ENCODE measurements at regions not wholly inside any gene's neighbourhood (a gene's known extent, or its start where the extent isn't known, plus 50 kb on each side); places are given as distances from the start of the nearest gene placed in this dataset.

GRCh38 chr1:91160363-91161075 lies 138.7 kb upstream of the ZNF644 start:
- no peak for DNase-seq (ENCODE audit: low spot score)
- in situ Hi-C loops (cut with HindIII; ENCODE audit: low sequenced_read_pairs), result no loop called here

GRCh38 chr1:91153341-91153740 lies 131.5 kb upstream of the ZNF644 start:
- in situ Hi-C loops (cut with HindIII; ENCODE audit: low sequenced_read_pairs), result no loop called here
- no peak for DNase-seq (ENCODE audit: low spot score)

- no peak for DNase-seq (ENCODE audit: low spot score)
- in situ Hi-C loops (cut with HindIII; ENCODE audit: low sequenced_read_pairs), result no loop called here
Observed at GRCh38 chr1:91152331-91152730, 130.5 kb upstream of the ZNF644 start.

- in situ Hi-C loops (cut with HindIII; ENCODE audit: low sequenced_read_pairs), result no loop called here
- DNase-seq (ENCODE audit: low spot score), result no peak
Observed at GRCh38 chr1:91151702-91152101, 129.9 kb upstream of the ZNF644 start.

- in situ Hi-C loops (cut with HindIII; ENCODE audit: low sequenced_read_pairs), result no loop called here
- no peak for DNase-seq (ENCODE audit: low spot score)
Observed at GRCh38 chr1:91148641-91149069, 126.8 kb upstream of the ZNF644 start.

- in situ Hi-C loops (cut with HindIII; ENCODE audit: low sequenced_read_pairs), result no loop called here
Observed at GRCh38 chr1:91141858-91142257, 120.0 kb upstream of the ZNF644 start.

GRCh38 chr1:91138959-91139358 lies 117.1 kb upstream of the ZNF644 start:
- no peak for DNase-seq (ENCODE audit: low spot score)
- in situ Hi-C loops (cut with HindIII; ENCODE audit: low sequenced_read_pairs), result no loop called here

More at GRCh38 chr1:91141858-91142257, 120.0 kb upstream of the ZNF644 start:
- DNase-seq (ENCODE audit: low spot score), result no peak

GRCh38 chr1:91137173-91137852 lies 115.5 kb upstream of the ZNF644 start:
- in situ Hi-C loops (cut with HindIII; ENCODE audit: low sequenced_read_pairs), result no loop called here
- DNase-seq (ENCODE audit: low spot score), result no peak

GRCh38 chr1:91135799-91136198 lies 114.0 kb upstream of the ZNF644 start:
- in situ Hi-C loops (cut with HindIII; ENCODE audit: low sequenced_read_pairs), result no loop called here
- DNase-seq (ENCODE audit: low spot score), result no peak

- DNase-seq (ENCODE audit: low spot score), result no peak
- in situ Hi-C loops (cut with HindIII; ENCODE audit: low sequenced_read_pairs), result no loop called here
Observed at GRCh38 chr1:91133248-91133647, 111.4 kb upstream of the ZNF644 start.

- no peak for DNase-seq (ENCODE audit: low spot score)
- in situ Hi-C loops (cut with HindIII; ENCODE audit: low sequenced_read_pairs), result no loop called here
Observed at GRCh38 chr1:91130256-91130985, 108.6 kb upstream of the ZNF644 start.

- no peak for DNase-seq (ENCODE audit: low spot score)
- in situ Hi-C loops (cut with HindIII; ENCODE audit: low sequenced_read_pairs), result no loop called here
Observed at GRCh38 chr1:91129458-91129857, 107.6 kb upstream of the ZNF644 start.

GRCh38 chr1:91129017-91129416 lies 107.2 kb upstream of the ZNF644 start:
- DNase-seq (ENCODE audit: low spot score), result no peak
- in situ Hi-C loops (cut with HindIII; ENCODE audit: low sequenced_read_pairs), result no loop called here

- DNase-seq (ENCODE audit: low spot score), result no peak
Observed at GRCh38 chr1:91124989-91125417, 103.2 kb upstream of the ZNF644 start.

GRCh38 chr1:91124290-91124985 lies 102.6 kb upstream of the ZNF644 start:
- in situ Hi-C loops (cut with HindIII; ENCODE audit: low sequenced_read_pairs), result no loop called here
- DNase-seq (ENCODE audit: low spot score), result no peak

More at GRCh38 chr1:91124989-91125417, 103.2 kb upstream of the ZNF644 start:
- in situ Hi-C loops (cut with HindIII; ENCODE audit: low sequenced_read_pairs), result no loop called here

- in situ Hi-C loops (cut with HindIII; ENCODE audit: low sequenced_read_pairs), result no loop called here
Observed at GRCh38 chr1:91123773-91124172, 101.9 kb upstream of the ZNF644 start.

GRCh38 chr1:91123319-91123718 lies 101.5 kb upstream of the ZNF644 start:
- in situ Hi-C loops (cut with HindIII; ENCODE audit: low sequenced_read_pairs), result no loop called here

More at GRCh38 chr1:91123773-91124172, 101.9 kb upstream of the ZNF644 start:
- no peak for DNase-seq (ENCODE audit: low spot score)

GRCh38 chr1:91122106-91122717 lies 100.4 kb upstream of the ZNF644 start:
- DNase-seq (ENCODE audit: low spot score), result no peak
- in situ Hi-C loops (cut with HindIII; ENCODE audit: low sequenced_read_pairs), result no loop called here

More at GRCh38 chr1:91123319-91123718, 101.5 kb upstream of the ZNF644 start:
- no peak for DNase-seq (ENCODE audit: low spot score)

GRCh38 chr1:91121366-91121765 lies 99.5 kb upstream of the ZNF644 start:
- in situ Hi-C loops (cut with HindIII; ENCODE audit: low sequenced_read_pairs), result no loop called here
- no peak for DNase-seq (ENCODE audit: low spot score)

Data from G401 (cell line).